NCI-H187 treated with DMSO at 0.1 percent for 48 hours (cell line): ENCODE measurements at regions not wholly inside any gene's neighbourhood (a gene's known extent, or its start where the extent isn't known, plus 50 kb on each side); places are given as distances from the start of the nearest gene placed in this dataset.

Source experiments
- DNase-seq: peaks from one replicate; lab custom pipeline; 2025; lab: John Stamatoyannopoulos, UW

- DNase-seq = no peak
Measured at GRCh38 chr2:45068571-45069140, 59.4 kb upstream of the SIX2 start.

DNA sequence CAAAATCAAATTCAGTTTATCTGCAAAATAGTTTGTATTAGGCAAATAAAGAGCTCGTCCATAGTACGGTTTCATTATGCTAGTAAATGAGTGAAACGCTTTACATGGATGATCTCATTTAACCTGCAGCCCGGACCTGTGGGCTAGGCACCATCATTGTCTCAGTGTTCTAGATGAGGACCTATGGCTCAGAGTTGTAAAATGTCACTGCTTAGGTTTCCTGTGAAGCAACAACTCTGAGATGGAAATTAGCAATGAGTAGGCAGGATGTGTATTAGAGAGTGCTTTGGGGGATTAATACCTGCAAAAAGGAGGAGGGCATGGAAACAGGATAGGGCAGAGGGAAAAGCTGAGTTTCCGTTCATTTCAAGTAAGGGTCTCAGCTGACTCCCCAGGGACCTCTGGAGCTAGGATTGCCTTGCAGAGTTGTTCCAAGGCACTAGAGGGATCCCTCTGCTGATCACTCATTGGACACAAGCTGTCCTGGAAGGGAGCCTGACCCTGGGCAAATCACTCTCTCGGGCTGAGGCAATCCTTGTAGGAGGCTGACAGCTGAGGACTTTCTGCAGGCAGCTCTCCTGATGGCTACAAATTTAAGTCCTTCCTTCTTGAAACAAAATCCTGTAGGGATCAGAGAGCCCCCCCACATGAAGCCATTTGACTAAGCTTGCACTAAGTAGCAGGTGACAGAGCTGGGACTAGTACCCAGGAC is 58.8 kb upstream of the SIX2 start:
- no peak for DNase-seq
